Neural progenitor cell (in vitro differentiated cells): ENCODE measurements at regions not wholly inside any gene's neighbourhood (a gene's known extent, or its start where the extent isn't known, plus 50 kb on each side); places are given as distances from the start of the nearest gene placed in this dataset.

Source experiments
- DNase-seq: peaks from one replicate; pipeline ENCODE4 v3.0.0-alpha.2; 2016; ENCODE audit warnings: low spot score
- H2AFZ ChIP-seq: fragments of 200-600 bp; sonication (generic); replicated peaks from 2 replicates; pipeline ENCODE4 v1.6.1; 2016; ENCODE audit warnings: antibody characterized with exemption
- H3F3A ChIP-seq: fragments of 200-600 bp; sonication (generic); 2 replicates; pipeline ENCODE4 v1.6.1; 2016; ENCODE audit warnings: antibody characterized with exemption, low read depth
- H3K27ac ChIP-seq: fragments of 200-600 bp; sonication (generic); 2 replicates; pipeline ENCODE4 v1.5.1; 2016; ENCODE audit warnings: mild to moderate bottlenecking
- H3K27me3 ChIP-seq: fragments of 200-600 bp; sonication (generic); 2 replicates; pipeline ENCODE4 v1.6.1; 2016; ENCODE audit warnings: mild to moderate bottlenecking, moderate library complexity
- H3K36me3 ChIP-seq: fragments of 200-600 bp; sonication (generic); 2 replicates; pipeline ENCODE4 v1.5.1; 2016
- H3K4me1 ChIP-seq: fragments of 200-600 bp; sonication (generic); 2 replicates; pipeline ENCODE4 v1.6.1; 2016; ENCODE audit warnings: mixed run types
- H3K4me2 ChIP-seq: fragments of 200-600 bp; sonication (generic); 2 replicates; pipeline ENCODE4 v1.6.1; 2016
- H3K4me3 ChIP-seq: fragments of 200-600 bp; sonication (generic); 2 replicates; pipeline ENCODE4 v1.5.1; 2016
- H3K79me2 ChIP-seq: fragments of 200-600 bp; sonication (generic); 2 replicates; pipeline ENCODE4 v1.6.1; 2016; ENCODE audit warnings: low read depth
- H3K9ac ChIP-seq: fragments of 200-600 bp; sonication (generic); 2 replicates; pipeline ENCODE4 v1.6.1; 2016
- H3K9me3 ChIP-seq: fragments of 200-600 bp; sonication (generic); 2 replicates; pipeline ENCODE4 v1.5.1; 2016; ENCODE audit warnings: low read depth
- H4K20me1 ChIP-seq: fragments of 200-600 bp; sonication (generic); 2 replicates; pipeline ENCODE4 v1.6.1; 2016; ENCODE audit warnings: low read depth
- H3K27ac Mint-ChIP-seq: 3 replicates; pipeline ENCODE4 v1.8.0; 2021; ENCODE audit warnings: mixed read lengths
- H3K27me3 Mint-ChIP-seq: 2 replicates; pipeline ENCODE4 v1.8.0; 2022; ENCODE audit warnings: low read depth, mild to moderate bottlenecking, inconsistent platforms, moderate library complexity, mixed read lengths; ENCODE audit not compliant: insufficient read depth
- H3K36me3 Mint-ChIP-seq: 3 replicates; pipeline ENCODE4 v1.8.0; 2021; ENCODE audit warnings: mixed read lengths
- H3K4me1 Mint-ChIP-seq: 3 replicates; pipeline ENCODE4 v1.8.0; 2021; ENCODE audit warnings: mixed read lengths
- H3K4me3 Mint-ChIP-seq: 3 replicates; pipeline ENCODE4 v1.8.0; 2021; ENCODE audit warnings: mild to moderate bottlenecking, moderate library complexity, mixed read lengths
- H3K9me3 Mint-ChIP-seq: 3 replicates; pipeline ENCODE4 v1.8.0; 2020; ENCODE audit warnings: mixed read lengths
- CTCF ChIP-seq: fragments of 200-600 bp; sonication (generic); IDR thresholded peaks from 2 replicates; pipeline ENCODE4 v1.5.1; 2017; ENCODE audit warnings: antibody characterized with exemption, mild to moderate bottlenecking
- EZH2 ChIP-seq: fragments of 200-600 bp; sonication (generic); IDR thresholded peaks from 2 replicates; pipeline ENCODE4 v1.6.1; 2017; ENCODE audit warnings: antibody characterized with exemption, mild to moderate bottlenecking, moderate library complexity
- EZH2phosphoT487 ChIP-seq: fragments of 200-600 bp; sonication (generic); IDR thresholded peaks from 2 replicates; pipeline ENCODE4 v1.6.1; 2017; ENCODE audit warnings: antibody characterized with exemption

GRCh38 chr20:21994203-21994602 lies 288.7 kb downstream of the PAX1 start:
- no peak for TF ChIP-seq EZH2phosphoT487
- TF ChIP-seq EZH2: no peak
- TF ChIP-seq CTCF: no peak
- Histone ChIP-seq H3K27ac (no peak overlapping the region), H3K27me3 (no peaks in the 10 kb centered on the region), H3K9me3 (no peaks in the 10 kb centered on the region), H3K79me2 (no peaks in the 10 kb centered on the region), H3K36me3 (no peaks in the 10 kb centered on the region), H3K4me2 (no peak overlapping the region), H3K4me3 (no peak overlapping the region), H2AFZ (no peak overlapping the region), H4K20me1 (no peaks in the 10 kb centered on the region), H3K9ac (no peak overlapping the region), H3F3A (no peaks in the 10 kb centered on the region), H3K4me1 (no peaks in the 10 kb centered on the region)
- H3K27ac Mint-ChIP-seq: no peak overlapping the region
- no peaks in the 10 kb centered on the region for H3K27me3 Mint-ChIP-seq
- H3K4me3 Mint-ChIP-seq: no peak overlapping the region
- no peaks in the 10 kb centered on the region for H3K4me1 Mint-ChIP-seq
- DNase-seq: no peak
- H3K9me3 Mint-ChIP-seq: no peaks in the 10 kb centered on the region
- H3K36me3 Mint-ChIP-seq: no peaks in the 10 kb centered on the region

GRCh38 chr20:21982559-21982958 lies 277.1 kb downstream of the PAX1 start:
- Histone ChIP-seq H3K9me3 (no peaks in the 10 kb centered on the region), H3K4me1 (peaks cover 3% of the 10 kb centered on the region), H3K9ac (no peak overlapping the region), H3K4me3 (no peak overlapping the region), H3K36me3 (no peaks in the 10 kb centered on the region), H3F3A (no peaks in the 10 kb centered on the region), H3K4me2 (no peak overlapping the region), H2AFZ (no peak overlapping the region), H3K27ac (no peak overlapping the region), H3K27me3 (no peaks in the 10 kb centered on the region), H4K20me1 (no peaks in the 10 kb centered on the region), H3K79me2 (no peaks in the 10 kb centered on the region)
- Mint-ChIP-seq H3K27ac (no peak overlapping the region), H3K27me3 (peaks cover 4% of the 10 kb centered on the region), H3K4me1 (peaks cover 6% of the 10 kb centered on the region), H3K36me3 (no peaks in the 10 kb centered on the region), H3K9me3 (peaks cover 2% of the 10 kb centered on the region), H3K4me3 (no peak overlapping the region)
- no peak for DNase-seq
- TF ChIP-seq CTCF (no peak), EZH2 (no peak), EZH2phosphoT487 (no peak)

DNA sequence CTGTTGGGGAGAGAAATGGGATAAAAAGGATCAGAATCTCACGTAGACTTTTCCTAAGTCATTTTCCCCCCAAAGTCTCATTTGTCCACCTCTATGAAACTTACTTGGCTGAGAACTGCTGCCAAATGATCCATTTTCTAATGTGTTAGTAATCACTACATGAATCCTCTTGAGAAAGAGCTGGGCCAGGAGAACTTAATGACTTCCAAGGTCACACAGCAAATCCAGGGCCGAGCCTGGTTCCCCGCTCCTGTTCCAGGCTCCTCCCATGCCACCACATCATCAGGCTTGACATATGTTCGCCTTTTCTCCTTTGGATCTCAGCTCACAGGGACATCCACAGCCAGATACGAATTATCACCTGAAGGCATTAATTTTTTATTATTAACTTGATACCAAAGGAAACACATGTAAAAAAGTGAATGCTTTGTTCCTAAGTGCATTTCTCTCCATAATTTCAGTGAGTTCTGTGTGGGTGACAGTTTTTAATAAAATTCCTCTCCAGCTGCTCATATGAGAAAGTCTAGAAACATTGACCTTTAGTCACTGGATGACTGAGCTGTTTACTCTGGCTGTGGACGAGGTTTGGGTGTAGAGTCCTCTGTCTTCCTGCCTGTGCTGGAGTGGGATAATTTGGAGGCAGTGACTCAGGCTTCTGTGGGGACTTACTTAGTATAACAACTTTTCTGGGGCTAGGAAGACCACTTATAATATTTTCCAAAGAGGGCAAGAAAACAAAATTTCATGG lies 276.3 kb downstream of the PAX1 start:
- Mint-ChIP-seq H3K27me3 (peaks cover 4% of the 10 kb centered on the region), H3K36me3 (no peaks in the 10 kb centered on the region), H3K4me3 (no peak overlapping the region), H3K9me3 (peaks cover 2% of the 10 kb centered on the region), H3K27ac (no peak overlapping the region), H3K4me1 (peaks cover 7% of the 10 kb centered on the region)
- peaks cover 6% of the 10 kb centered on the region for H3K4me1 ChIP-seq
- no peak for TF ChIP-seq CTCF
- H3K4me2 ChIP-seq: no peak overlapping the region
- no peak overlapping the region for H3K9ac ChIP-seq
- DNase-seq: no peak
- no peaks in the 10 kb centered on the region for H3K79me2 ChIP-seq
- H3K36me3 ChIP-seq: no peaks in the 10 kb centered on the region
- H3K4me3 ChIP-seq: no peak overlapping the region
- no peaks in the 10 kb centered on the region for H3K9me3 ChIP-seq
- H3K27ac ChIP-seq: no peak overlapping the region
- H3K27me3 ChIP-seq: no peaks in the 10 kb centered on the region
- no peak overlapping the region for H2AFZ ChIP-seq
- H4K20me1 ChIP-seq: no peaks in the 10 kb centered on the region
- H3F3A ChIP-seq: no peaks in the 10 kb centered on the region
